ENCODE measurements at regions not wholly inside any gene's neighbourhood (a gene's known extent, or its start where the extent isn't known, plus 50 kb on each side); places are given as distances from the start of the nearest gene placed in this dataset.

DNA sequence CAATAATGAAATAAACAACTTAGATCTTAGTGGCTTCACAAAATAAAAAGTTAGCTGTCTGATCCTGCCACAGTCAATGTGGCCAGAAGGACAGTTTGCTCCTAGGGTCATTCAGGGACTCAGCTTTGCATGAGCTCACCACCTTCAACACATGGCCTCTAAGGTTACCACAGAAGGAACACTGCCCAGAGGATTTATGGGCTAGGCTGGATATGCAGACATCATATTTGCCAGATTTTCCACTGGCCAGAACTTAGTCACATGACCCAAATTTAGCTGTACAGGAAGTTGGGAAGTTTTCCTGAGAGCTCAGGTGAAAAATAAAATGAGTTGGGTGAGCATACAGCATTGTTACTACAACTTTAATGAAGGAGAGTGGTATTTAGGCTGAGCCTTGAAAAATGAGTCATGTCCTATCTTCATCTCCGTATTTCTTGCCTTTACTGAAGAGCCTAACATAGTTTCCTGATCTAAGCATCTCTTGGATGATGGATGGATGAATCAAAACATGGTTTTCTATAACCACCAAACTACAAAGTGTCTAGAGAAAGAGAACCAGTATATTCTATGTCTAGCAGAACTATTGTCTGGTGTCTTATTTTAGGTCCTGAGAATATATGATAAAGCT, 54.9 kb upstream of the TMEM108 start:
- TF ChIP-seq, protein P1, sequence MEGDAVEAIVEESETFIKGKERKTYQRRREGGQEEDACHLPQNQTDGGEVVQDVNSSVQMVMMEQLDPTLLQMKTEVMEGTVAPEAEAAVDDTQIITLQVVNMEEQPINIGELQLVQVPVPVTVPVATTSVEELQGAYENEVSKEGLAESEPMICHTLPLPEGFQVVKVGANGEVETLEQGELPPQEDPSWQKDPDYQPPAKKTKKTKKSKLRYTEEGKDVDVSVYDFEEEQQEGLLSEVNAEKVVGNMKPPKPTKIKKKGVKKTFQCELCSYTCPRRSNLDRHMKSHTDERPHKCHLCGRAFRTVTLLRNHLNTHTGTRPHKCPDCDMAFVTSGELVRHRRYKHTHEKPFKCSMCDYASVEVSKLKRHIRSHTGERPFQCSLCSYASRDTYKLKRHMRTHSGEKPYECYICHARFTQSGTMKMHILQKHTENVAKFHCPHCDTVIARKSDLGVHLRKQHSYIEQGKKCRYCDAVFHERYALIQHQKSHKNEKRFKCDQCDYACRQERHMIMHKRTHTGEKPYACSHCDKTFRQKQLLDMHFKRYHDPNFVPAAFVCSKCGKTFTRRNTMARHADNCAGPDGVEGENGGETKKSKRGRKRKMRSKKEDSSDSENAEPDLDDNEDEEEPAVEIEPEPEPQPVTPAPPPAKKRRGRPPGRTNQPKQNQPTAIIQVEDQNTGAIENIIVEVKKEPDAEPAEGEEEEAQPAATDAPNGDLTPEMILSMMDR (IDR thresholded peaks at IDR 0.05): no peak
- TF ChIP-seq POLR2A (IDR thresholded peaks at IDR 0.05): no peak

All from lower leg skin (tissue), 3 donors.